ENCODE measurements at regions not wholly inside any gene's neighbourhood (a gene's known extent, or its start where the extent isn't known, plus 50 kb on each side); places are given as distances from the start of the nearest gene placed in this dataset.

GRCh38 chr5:171544913-171545765 is 125.7 kb downstream of the FGF18 start:
- Histone ChIP-seq H3K4me3 (ENCODE audit: insufficient read depth, low read depth, low read length) (no peak overlapping the region), H3K14ac (replicated peaks; ENCODE audit: low read depth, low read length) (no peak overlapping the region), H2BK15ac (ENCODE audit: low read depth, low read length) (no peak overlapping the region), H2AFZ (replicated peaks; ENCODE audit: low read length, poor library complexity) (peak overlapping the region; percentile 38), H3K79me1 (ENCODE audit: low read depth in 1 of 2, low read length in 2 of 2) (no peaks in the 10 kb centered on the region), H3K4ac (ENCODE audit: low read depth, low read length) (no peak overlapping the region), H4K20me1 (ENCODE audit: insufficient read depth, low read length) (no peaks in the 10 kb centered on the region), H3K56ac (ENCODE audit: extremely low read depth, insufficient read depth, low read length) (no peak overlapping the region), H3K27ac (ENCODE audit: insufficient read depth, low read length) (no peak overlapping the region), H3K23ac (ENCODE audit: low read depth, low read length) (no peak overlapping the region), H3K9ac (ENCODE audit: low read depth, low read length) (no peak overlapping the region), H3K9me3 (ENCODE audit: control insufficient read depth, insufficient read depth, low read length) (no peaks in the 10 kb centered on the region), H2BK20ac (ENCODE audit: low read depth, low read length) (no peak overlapping the region), H3K4me1 (ENCODE audit: control insufficient read depth, insufficient read depth, low read length) (no peaks in the 10 kb centered on the region), H2BK5ac (ENCODE audit: low read depth, low read length, poor library complexity, severe bottlenecking) (no peak overlapping the region), H3K18ac (ENCODE audit: low read depth, low read length) (no peak overlapping the region), H3K27me3 (ENCODE audit: control insufficient read depth, insufficient read depth, low read length) (peaks cover 2% of the 10 kb centered on the region; the same call in 1 of the 2 replicates), H3K36me3 (ENCODE audit: control insufficient read depth, insufficient read depth, low read length) (no peaks in the 10 kb centered on the region), H2AK5ac (ENCODE audit: low read depth, low read length) (no peak overlapping the region), H2BK120ac (ENCODE audit: low read depth, low read length) (no peak overlapping the region), H2AK9ac (replicated peaks; ENCODE audit: low read depth, low read length, poor library complexity) (no peak overlapping the region), H4K91ac (ENCODE audit: insufficient read depth, low read depth, low read length) (no peak overlapping the region), H3K9me1 (ENCODE audit: insufficient read depth, low read length) (no peaks in the 10 kb centered on the region), H3K4me2 (ENCODE audit: low read depth, low read length) (no peak overlapping the region), H4K5ac (ENCODE audit: low read depth, low read length) (no peak overlapping the region), H4K8ac (ENCODE audit: low read depth in 2 of 2, low read length in 2 of 2) (no peak overlapping the region)
- TF ChIP-seq MXI1 (IDR thresholded peaks at IDR 0.05; ENCODE audit: borderline replicate concordance, low read depth, low read length) = no peak
- no peak for TF ChIP-seq USF2 (IDR thresholded peaks at IDR 0.05; ENCODE audit: low read depth, low read length)
- TF ChIP-seq RCOR1 (IDR thresholded peaks at IDR 0.05; ENCODE audit: insufficient replicate concordance, low read length) = no peak
- TF ChIP-seq RAD21 (IDR thresholded peaks at IDR 0.05; ENCODE audit: low read length) = no peak
- TF ChIP-seq NFE2L2 (IDR thresholded peaks at IDR 0.05; ENCODE audit: low read depth, low read length) = no peak
- TF ChIP-seq CHD1 (IDR thresholded peaks at IDR 0.05; ENCODE audit: low read depth, low read length) = no peak
- ATAC-seq (ENCODE audit: low read depth) (no peak), DNase-seq (no peak)
- WGBS, 2 experiments (ENCODE audit: extremely low coverage in 2 of 2, insufficient read length in 1 of 2) = 20% methylated on average over 1 of the region's 17 CpGs; no CpG with 5 or more reads in 1 of the 2 experiments
- ChIA-PET CTCF (no interaction called here), POLR2A (ENCODE audit: unreplicated experiment) (interaction anchor here (0.6 kb wide), 1 partner anchor 51 kb away, joined by 3 read pairs; no protein-coding TSS in a partner anchor)
- intact Hi-C loops (cut with micrococcal nuclease) = no loop called here
- dilution Hi-C loops (cut with HindIII; ENCODE audit: low sequenced_read_pairs, unreplicated experiment) = no loop called here
- BruUV-seq (replicated peaks) = no TSS peak
- in situ Hi-C loops (cut with MboI; ENCODE audit: low sequenced_read_pairs) = no loop called here
